HepG2 (cell line): ENCODE measurements at regions not wholly inside any gene's neighbourhood (a gene's known extent, or its start where the extent isn't known, plus 50 kb on each side); places are given as distances from the start of the nearest gene placed in this dataset.
"Not testable (repeated sequence)": the region's sequence is repeated elsewhere in the genome, so short reads cannot be mapped to it uniquely, and the experiment has no call there.

ENCODE experiments used
- ATAC-seq: fragments of 200-7000 bp; cut with Tn5 transposase; 3 replicates; pipeline ENCODE4 v1.9.1; 2020; ENCODE audit warnings: mild to moderate bottlenecking, moderate library complexity
- BruUV-seq: library from RNA; stranded (reverse); fragments of 400-500 nt; replicated peaks from 2 replicates; lab custom pipeline; 2021; lab: Mats Ljungman, UMichigan
- CTCF ChIA-PET: fragments of 300-600 bp; formaldehyde crosslinking; extraction: SDS; loops from one replicate; lab custom pipeline; 2021; ENCODE audit warnings: low total read pairs, inconsistent platforms, low intra/inter-chr PET ratio; lab: Yijun Ruan, JAX
- POLR2A ChIA-PET: fragments of 350-600 bp; sonication (Branson Sonifier 250); formaldehyde crosslinking; loops from one replicate; lab custom pipeline; 2020; ENCODE audit warnings: antibody characterized with exemption, inconsistent platforms; lab: Yijun Ruan, JAX
- DNase-seq: peaks from one replicate; pipeline ENCODE4 v3.0.0-alpha.2; 2015; ENCODE audit warnings: low spot score
- FAIRE-seq: peaks from 3 replicates; lab custom pipeline; 2011; peaks lifted over from hg19 to GRCh38; lab: Jason Lieb, UNC
- H2AFZ ChIP-seq: one replicate; pipeline ENCODE4 v1.6.1; 2011; ENCODE audit warnings: low read length, inconsistent platforms
- H3K27ac ChIP-seq: fragments of 300-600 bp; 3 replicates; pipeline ENCODE4 v1.8.0; 2011; ENCODE audit warnings: mixed run types, mild to moderate bottlenecking, mixed read lengths, low read length, inconsistent platforms; ENCODE audit not compliant: insufficient read depth; ENCODE audit errors: extremely low read length
- H3K27me3 ChIP-seq, 2 experiments: fragments of 200-600 bp in 1 of 2; 2 replicates in 1 of 2; 3 replicates in 1 of 2; pipeline versions ENCODE4 v1.6.0 to v1.8.0; 2011; ENCODE audit warnings: low read length in 2 of 2, mild to moderate bottlenecking in 2 of 2, moderate library complexity in 2 of 2, inconsistent platforms in 1 of 2; ENCODE audit not compliant: insufficient read depth in 2 of 2, control insufficient read depth in 1 of 2
- H3K36me3 ChIP-seq, 2 experiments: fragments of 200-600 bp in 1 of 2; replicated peaks in 1 of 2; 2 replicates in 1 of 2; 3 replicates in 1 of 2; pipeline versions ENCODE4 v1.5.1 to v1.8.0; 2011; ENCODE audit warnings: low read length in 2 of 2, inconsistent platforms in 1 of 2; ENCODE audit not compliant: insufficient read depth in 2 of 2, control insufficient read depth in 1 of 2
- H3K4me1 ChIP-seq: 2 replicates; pipeline ENCODE4 v1.5.1; 2012; ENCODE audit warnings: low read length, inconsistent platforms; ENCODE audit not compliant: insufficient read depth
- H3K4me2 ChIP-seq: 2 replicates; pipeline ENCODE4 v1.6.0; 2011; ENCODE audit warnings: low read depth, low read length, inconsistent platforms
- H3K4me3 ChIP-seq, 3 experiments: fragments of 200-600 bp in 1 of 3; sonication (generic), shearing (Covaris generic) in 1 of 3; replicated peaks in 1 of 3; 2 replicates each; pipeline ENCODE4 v1.5.1; 2011 to 2016; ENCODE audit warnings: low read length in 3 of 3, inconsistent platforms in 2 of 3, low read depth in 2 of 3, mild to moderate bottlenecking in 2 of 3, control low read depth in 1 of 3, mixed read lengths in 1 of 3; ENCODE audit not compliant: insufficient read depth in 1 of 3
- H3K79me2 ChIP-seq: one replicate; pipeline ENCODE4 v1.6.1; 2011; ENCODE audit warnings: low read length, inconsistent platforms; ENCODE audit not compliant: insufficient read depth
- H3K9ac ChIP-seq: 2 replicates; pipeline ENCODE4 v1.6.0; 2011; ENCODE audit warnings: mild to moderate bottlenecking, low read depth, low read length, inconsistent platforms; ENCODE audit not compliant: insufficient read depth
- H3K9me3 ChIP-seq: 2 replicates; pipeline ENCODE4 v1.5.1; 2012; ENCODE audit warnings: mild to moderate bottlenecking, low read length
- H4K20me1 ChIP-seq: 2 replicates; pipeline ENCODE4 v1.6.0; 2011; ENCODE audit warnings: inconsistent platforms, mild to moderate bottlenecking, low read length, moderate library complexity; ENCODE audit not compliant: insufficient read depth
- RBM39 ChIP-seq: fragments of 200-400 bp; formaldehyde crosslinking; IDR thresholded peaks from one replicate; pipeline ENCODE4 v1.6.1; 2018; ENCODE audit warnings: antibody characterized with exemption, mild to moderate bottlenecking, low read depth, low read length; ENCODE audit not compliant: poor library complexity, severe bottlenecking
- ZFAT ChIP-seq: sonication (generic); formaldehyde crosslinking; conservative IDR thresholded peaks from 2 replicates; pipeline ENCODE4 v1.8.1; 2023; ENCODE audit warnings: missing genetic modification reagents, inconsistent platforms
- WGBS: methylation state at CpG from one replicate; pipeline ENCODE4 v1.1.6; 2017; ENCODE audit warnings: low lambda C conversion rate; 5-methylcytosine and 5-hydroxymethylcytosine counted together
- in situ Hi-C: cut with HindIII; loops from 2 replicates; pipeline ENCODE4 v1.10.0; 2017; ENCODE audit warnings: low pct_unique_long_range_greater_than_20kb; ENCODE audit not compliant: extremely low pct_ligation_motif_present
- intact Hi-C: fragments of 100-400 bp; cut with micrococcal nuclease; formaldehyde crosslinking; loops from one replicate; pipeline ENCODE4 v1.10.0; 2022; ENCODE audit not compliant: unreplicated experiment

DNA sequence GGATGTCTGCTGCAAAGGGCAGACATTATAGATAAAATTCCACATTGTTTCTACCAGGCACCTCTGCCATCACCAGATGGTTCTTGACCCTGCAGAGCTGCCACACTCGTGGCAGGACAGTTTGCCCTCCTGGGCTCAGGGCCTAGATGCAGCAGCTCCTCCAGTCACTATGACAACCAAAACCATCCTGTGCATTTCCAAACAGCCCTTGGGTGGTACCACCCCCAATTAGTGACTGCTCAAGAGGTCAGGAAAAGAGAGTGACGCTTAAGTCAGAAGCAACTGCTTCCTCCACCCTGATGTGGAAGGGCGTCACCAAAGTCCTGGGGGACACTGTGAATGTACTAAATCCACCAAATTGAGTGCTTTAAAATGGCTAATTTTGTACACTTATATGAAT is 109.2 kb downstream of the C16orf95 start:
- H3K4me1 ChIP-seq: 0 out of 2 replicates have a peak, but pooled peaks cover 16% of the 10 kb centered on the region
- ATAC-seq: no peak
- FAIRE-seq: no peak
- no peak overlapping the region for H3K9ac ChIP-seq
- H3K4me2 ChIP-seq: no peak overlapping the region
- in situ Hi-C loops (no loop called here), intact Hi-C loops (no loop called here)
- no peaks in the 10 kb centered on the region for H4K20me1 ChIP-seq
- H3K4me3 ChIP-seq: no peak overlapping the region
- 57% methylated on average over 3 of the region's 3 CpGs for WGBS
- no peaks in the 10 kb centered on the region for H3K27me3 ChIP-seq
- H3K27ac ChIP-seq: no peak overlapping the region
- POLR2A ChIA-PET: no interaction called here
- H3K36me3 ChIP-seq: no peaks in the 10 kb centered on the region
- no TSS peak for BruUV-seq
- TF ChIP-seq ZFAT (CRISPR knock-in tag) (no peak), RBM39 (no peak)
- no peak overlapping the region for H2AFZ ChIP-seq
- DNase-seq: no peak
- CTCF ChIA-PET: no interaction called here
- H3K9me3 ChIP-seq: 0 out of 2 replicates have a peak, but pooled peaks cover 5% of the 10 kb centered on the region
- no peaks in the 10 kb centered on the region for H3K79me2 ChIP-seq

DNA sequence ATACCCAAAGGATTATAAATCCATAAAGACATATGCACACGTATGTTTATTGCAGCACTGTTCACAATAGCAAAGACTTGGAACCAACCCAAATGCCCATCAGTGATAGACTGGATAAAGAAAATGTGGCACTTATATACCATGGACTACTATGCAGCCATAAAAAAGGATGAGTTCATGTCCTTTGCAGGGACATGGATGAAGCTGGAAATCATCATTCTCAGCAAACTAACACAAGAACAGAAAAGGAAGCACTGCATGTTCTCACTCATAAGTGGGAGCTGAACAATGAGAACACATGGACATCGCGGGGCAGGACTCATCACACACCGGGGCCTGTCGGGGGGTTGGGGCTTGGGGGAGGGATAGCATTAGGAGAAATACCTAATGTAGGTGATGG is 108.2 kb downstream of the C16orf95 start:
- ATAC-seq, H3K36me3 ChIP-seq, H3K4me2 ChIP-seq, H3K4me3 ChIP-seq, H3K27me3 ChIP-seq, intact Hi-C loops, H3K79me2 ChIP-seq, DNase-seq, H4K20me1 ChIP-seq, POLR2A ChIA-PET, H3K9ac ChIP-seq, H2AFZ ChIP-seq, in situ Hi-C loops, CTCF ChIA-PET, H3K9me3 ChIP-seq, BruUV-seq, H3K27ac ChIP-seq, FAIRE-seq: not testable (repeated sequence)
- 88% methylated on average over 5 of the region's 5 CpGs for WGBS
- H3K4me1 ChIP-seq: 0 out of 2 replicates have a peak, but pooled peaks cover 11% of the 10 kb centered on the region
